WTC11 (cell line): ENCODE measurements at regions not wholly inside any gene's neighbourhood (a gene's known extent, or its start where the extent isn't known, plus 50 kb on each side); places are given as distances from the start of the nearest gene placed in this dataset.

Experiments used
- ATF2 ChIP-seq: sonication (generic); formaldehyde crosslinking; IDR thresholded peaks from 2 replicates; pipeline ENCODE4 v1.8.1; 2022; ENCODE audit warnings: low read depth, missing genetic modification reagents, borderline replicate concordance
- ATF3 ChIP-seq: sonication (generic); formaldehyde crosslinking; conservative IDR thresholded peaks from 2 replicates; pipeline ENCODE4 v1.8.1; 2022; ENCODE audit warnings: mild to moderate bottlenecking, missing genetic modification reagents
- CBFB ChIP-seq: sonication (generic); formaldehyde crosslinking; IDR thresholded peaks from 2 replicates; pipeline ENCODE4 v1.8.1; 2022; ENCODE audit warnings: mild to moderate bottlenecking, low read depth, missing genetic modification reagents
- CREB1 ChIP-seq: sonication (generic); formaldehyde crosslinking; IDR thresholded peaks from 2 replicates; pipeline ENCODE4 v1.8.0; 2023; ENCODE audit warnings: mild to moderate bottlenecking, missing genetic modification reagents
- CTCF ChIP-seq: fragments of 200-600 bp; IDR thresholded peaks from 2 replicates; pipeline ENCODE4 v1.8.0; 2022; ENCODE audit warnings: antibody characterized with exemption
- E2F1 ChIP-seq: sonication (generic); formaldehyde crosslinking; IDR thresholded peaks from 2 replicates; pipeline ENCODE4 v1.8.0; 2022; ENCODE audit warnings: mild to moderate bottlenecking, missing genetic modification reagents
- FOXP1 ChIP-seq: sonication (generic); formaldehyde crosslinking; IDR thresholded peaks from 2 replicates; pipeline ENCODE4 v1.8.0; 2022; ENCODE audit warnings: missing genetic modification reagents, mild to moderate bottlenecking, moderate library complexity, borderline replicate concordance
- IRF2 ChIP-seq: sonication (generic); formaldehyde crosslinking; IDR thresholded peaks from 2 replicates; pipeline ENCODE4 v1.8.0; 2022; ENCODE audit warnings: low read depth, missing genetic modification reagents, borderline replicate concordance
- JAZF1 ChIP-seq: fragments of 250-450 bp; sonication (Bioruptor Pico); IDR thresholded peaks from 2 replicates; pipeline ENCODE4 v1.9.0; 2021; ENCODE audit warnings: moderate library complexity, mild to moderate bottlenecking, inconsistent platforms
- NR1H2 ChIP-seq: sonication (generic); formaldehyde crosslinking; IDR thresholded peaks from 2 replicates; pipeline ENCODE4 v1.9.0; 2021; ENCODE audit warnings: mild to moderate bottlenecking, moderate library complexity, missing genetic modification reagents
- NR3C1 ChIP-seq: sonication (generic); formaldehyde crosslinking; conservative IDR thresholded peaks from 2 replicates; pipeline ENCODE4 v1.8.1; 2023; ENCODE audit warnings: low read depth, mild to moderate bottlenecking, missing genetic modification reagents
- PRDM15 ChIP-seq: sonication (generic); formaldehyde crosslinking; IDR thresholded peaks from 2 replicates; pipeline ENCODE4 v1.8.0; 2022; ENCODE audit warnings: missing genetic modification reagents
- SP1 ChIP-seq: sonication (generic); formaldehyde crosslinking; conservative IDR thresholded peaks from 2 replicates; pipeline ENCODE4 v1.8.1; 2022; ENCODE audit warnings: missing genetic modification reagents
- ZNF219 ChIP-seq: sonication (generic); formaldehyde crosslinking; IDR thresholded peaks from 2 replicates; pipeline ENCODE4 v1.8.0; 2023; ENCODE audit warnings: missing genetic modification reagents, mild to moderate bottlenecking, borderline replicate concordance

GRCh38 chr4:16284050-16284449 is 57.8 kb upstream of the TAPT1 start:
- TF ChIP-seq CTCF (no peak), PRDM15 (CRISPR knock-in tag) (no peak), CBFB (CRISPR knock-in tag) (no peak), NR3C1 (CRISPR knock-in tag) (no peak), IRF2 (CRISPR knock-in tag) (no peak), ATF3 (CRISPR knock-in tag) (no peak), JAZF1 (CRISPR knock-in tag) (no peak), FOXP1 (CRISPR knock-in tag) (no peak), CREB1 (no peak), E2F1 (no peak), SP1 (CRISPR knock-in tag) (no peak), ZNF219 (CRISPR knock-in tag) (no peak), ATF2 (CRISPR knock-in tag) (no peak), NR1H2 (no peak)
